Stimulated activated CD4-positive, alpha-beta T cell treated with anti-CD3 and anti-CD28 coated beads, TNF-alpha, amount 100 ng/mL, for 4 hours (primary cell): ENCODE measurements at regions not wholly inside any gene's neighbourhood (a gene's known extent, or its start where the extent isn't known, plus 50 kb on each side); places are given as distances from the start of the nearest gene placed in this dataset.

Source experiments
- DNase-seq, 3 experiments: peaks; one replicate each; pipeline ENCODE4 v3.0.0-alpha.2; 2020; ENCODE audit warnings: low read depth in 3 of 3

- no peak for DNase-seq
These were observed 475.0 kb upstream of the PROK2 start for GRCh38 chr3:72259755-72260587.

- no peak for DNase-seq
These were observed 473.6 kb upstream of the PROK2 start for GRCh38 chr3:72258361-72259141.

- DNase-seq = no peak
These were observed 472.8 kb upstream of the PROK2 start for GRCh38 chr3:72257738-72258137.

- DNase-seq = no peak
These were observed 472.3 kb upstream of the PROK2 start for GRCh38 chr3:72257203-72257602.

- DNase-seq = no peak
These were observed 471.8 kb upstream of the PROK2 start for GRCh38 chr3:72256716-72257115.

GRCh38 chr3:72255791-72256559 is 471.0 kb upstream of the PROK2 start:
- no peak for DNase-seq

GRCh38 chr3:72255191-72255590 is 470.2 kb upstream of the PROK2 start:
- DNase-seq = no peak

GRCh38 chr3:72254483-72254882 is 469.5 kb upstream of the PROK2 start:
- DNase-seq = no peak

GRCh38 chr3:72250725-72251124 is 465.8 kb upstream of the PROK2 start:
- DNase-seq = no peak

GRCh38 chr3:72248869-72249268 is 463.9 kb upstream of the PROK2 start:
- DNase-seq = no peak

- DNase-seq = no peak
These were observed 463.4 kb upstream of the PROK2 start for GRCh38 chr3:72248389-72248761.

- no peak for DNase-seq
These were observed 462.9 kb upstream of the PROK2 start for GRCh38 chr3:72247645-72248388.

GRCh38 chr3:72247126-72247525 is 462.2 kb upstream of the PROK2 start:
- DNase-seq = no peak

- DNase-seq = no peak
These were observed 461.7 kb upstream of the PROK2 start for GRCh38 chr3:72246685-72247084.

GRCh38 chr3:72245183-72245811 is 460.3 kb upstream of the PROK2 start:
- no peak for DNase-seq

- DNase-seq = no peak
These were observed 459.4 kb upstream of the PROK2 start for GRCh38 chr3:72244396-72244795.

GRCh38 chr3:72242326-72242725 is 457.4 kb upstream of the PROK2 start:
- DNase-seq = no peak

GRCh38 chr3:72241525-72241924 is 456.6 kb upstream of the PROK2 start:
- no peak for DNase-seq

- DNase-seq = no peak
These were observed 455.6 kb upstream of the PROK2 start for GRCh38 chr3:72240531-72240930.

GRCh38 chr3:72238801-72239200 is 453.9 kb upstream of the PROK2 start:
- DNase-seq = no peak

- DNase-seq = no peak
These were observed 453.2 kb upstream of the PROK2 start for GRCh38 chr3:72238010-72238691.
